HepG2 (cell line): ENCODE measurements at regions not wholly inside any gene's neighbourhood (a gene's known extent, or its start where the extent isn't known, plus 50 kb on each side); places are given as distances from the start of the nearest gene placed in this dataset.
A peak's percentile ranks its signal among the peaks of the same experiment; 100 is the strongest.

Experiments
- CENPT ChIP-seq: sonication (generic); formaldehyde crosslinking; IDR thresholded peaks from 2 replicates; pipeline ENCODE4 v1.8.0; 2022; ENCODE audit warnings: low read depth, mild to moderate bottlenecking, moderate library complexity, missing genetic modification reagents
- DRAP1 ChIP-seq: IDR thresholded peaks from 2 replicates; pipeline ENCODE4 v1.6.1; 2016; ENCODE audit warnings: missing genetic modification reagents, missing compliant biosample characterization
- FOXJ3 ChIP-seq: sonication (generic); formaldehyde crosslinking; IDR thresholded peaks from 2 replicates; pipeline ENCODE4 v1.4.0; 2020; ENCODE audit warnings: missing genetic modification reagents, mild to moderate bottlenecking, borderline replicate concordance
- GFI1 ChIP-seq: sonication (generic); formaldehyde crosslinking; IDR thresholded peaks from 2 replicates; pipeline ENCODE4 v1.5.0; 2020; ENCODE audit warnings: missing genetic modification reagents, mild to moderate bottlenecking, borderline replicate concordance
- HNF4A ChIP-seq: sonication (generic); formaldehyde crosslinking; IDR thresholded peaks from 2 replicates; pipeline ENCODE4 v1.4.0; 2020; ENCODE audit warnings: missing genetic modification reagents
- JUN ChIP-seq: sonication (generic); formaldehyde crosslinking; IDR thresholded peaks from 2 replicates; pipeline ENCODE4 v1.4.0; 2020; ENCODE audit warnings: mild to moderate bottlenecking, missing genetic modification reagents
- KMT2A ChIP-seq: sonication (generic); formaldehyde crosslinking; IDR thresholded peaks from 2 replicates; pipeline ENCODE4 v1.4.0; 2020; ENCODE audit warnings: missing genetic modification reagents
- MIER2 ChIP-seq: IDR thresholded peaks from 2 replicates; pipeline ENCODE4 v1.6.1; 2016; ENCODE audit warnings: missing biosample characterization, missing genetic modification reagents
- NAIF1 ChIP-seq: sonication (generic); formaldehyde crosslinking; IDR thresholded peaks from 2 replicates; pipeline ENCODE4 v1.5.0; 2020; ENCODE audit warnings: mild to moderate bottlenecking, missing genetic modification reagents, borderline replicate concordance
- RBFOX2 ChIP-seq: fragments of 200-400 bp; formaldehyde crosslinking; IDR thresholded peaks from 2 replicates; pipeline ENCODE4 v1.6.1; 2017; ENCODE audit warnings: low read depth, mild to moderate bottlenecking, low read length
- RELA ChIP-seq: sonication (generic); formaldehyde crosslinking; IDR thresholded peaks from 2 replicates; pipeline ENCODE4 v1.4.0; 2020; ENCODE audit warnings: missing genetic modification reagents
- SIX1 ChIP-seq: sonication (generic); formaldehyde crosslinking; IDR thresholded peaks from 2 replicates; pipeline ENCODE4 v1.4.0; 2020; ENCODE audit warnings: missing genetic modification reagents, borderline replicate concordance
- SOX6 ChIP-seq, 2 experiments: fragments of 450-650 bp in 1 of 2; sonication (generic) in 1 of 2; formaldehyde crosslinking in 1 of 2; IDR thresholded peaks; 2 replicates each; pipeline versions ENCODE4 v1.4.0 to v1.6.1; 2017 to 2020; ENCODE audit warnings: antibody characterized with exemption in 1 of 2, mild to moderate bottlenecking in 1 of 2, missing genetic modification reagents in 1 of 2
- ZBTB49 ChIP-seq: sonication (generic); formaldehyde crosslinking; IDR thresholded peaks from 2 replicates; pipeline ENCODE4 v1.4.0; 2020; ENCODE audit warnings: missing genetic modification reagents, borderline replicate concordance
- ZKSCAN1 ChIP-seq: fragments of 150-350 bp; IDR thresholded peaks from 2 replicates; pipeline ENCODE4 v1.6.1; 2014; ENCODE audit warnings: low read length
- ZNF207 ChIP-seq: fragments of 450-650 bp; IDR thresholded peaks from 2 replicates; pipeline ENCODE4 v1.6.1; 2016; ENCODE audit warnings: antibody characterized with exemption, borderline replicate concordance
- ZNF552 ChIP-seq: sonication (generic); formaldehyde crosslinking; IDR thresholded peaks from 2 replicates; pipeline ENCODE4 v1.9.0; 2022; ENCODE audit warnings: missing genetic modification reagents, mild to moderate bottlenecking, borderline replicate concordance
- ZNF580 ChIP-seq: IDR thresholded peaks from 2 replicates; pipeline ENCODE4 v1.6.1; 2016; ENCODE audit warnings: low read depth, borderline replicate concordance
- ZNF709 ChIP-seq: sonication (generic); formaldehyde crosslinking; IDR thresholded peaks from 2 replicates; pipeline ENCODE4 v1.5.0; 2020; ENCODE audit warnings: mild to moderate bottlenecking, missing genetic modification reagents
- ZNF75D ChIP-seq: sonication (generic); formaldehyde crosslinking; IDR thresholded peaks from 2 replicates; pipeline ENCODE4 v1.8.1; 2023; ENCODE audit warnings: missing genetic modification reagents, mild to moderate bottlenecking, borderline replicate concordance
- ZNF891 ChIP-seq: sonication (generic); formaldehyde crosslinking; IDR thresholded peaks from 2 replicates; pipeline ENCODE4 v1.5.0; 2020; ENCODE audit warnings: mild to moderate bottlenecking, missing genetic modification reagents
- TF ChIP-seq, protein P1 (sequence below): sonication (generic); formaldehyde crosslinking; IDR thresholded peaks from 2 replicates; pipeline ENCODE4 v1.4.0; 2020; ENCODE audit warnings: missing genetic modification reagents
- TF ChIP-seq, protein P2 (sequence below): sonication (generic); formaldehyde crosslinking; IDR thresholded peaks from 2 replicates; pipeline ENCODE4 v1.8.1; 2022; ENCODE audit warnings: low read depth, mild to moderate bottlenecking, missing genetic modification reagents

DNA sequence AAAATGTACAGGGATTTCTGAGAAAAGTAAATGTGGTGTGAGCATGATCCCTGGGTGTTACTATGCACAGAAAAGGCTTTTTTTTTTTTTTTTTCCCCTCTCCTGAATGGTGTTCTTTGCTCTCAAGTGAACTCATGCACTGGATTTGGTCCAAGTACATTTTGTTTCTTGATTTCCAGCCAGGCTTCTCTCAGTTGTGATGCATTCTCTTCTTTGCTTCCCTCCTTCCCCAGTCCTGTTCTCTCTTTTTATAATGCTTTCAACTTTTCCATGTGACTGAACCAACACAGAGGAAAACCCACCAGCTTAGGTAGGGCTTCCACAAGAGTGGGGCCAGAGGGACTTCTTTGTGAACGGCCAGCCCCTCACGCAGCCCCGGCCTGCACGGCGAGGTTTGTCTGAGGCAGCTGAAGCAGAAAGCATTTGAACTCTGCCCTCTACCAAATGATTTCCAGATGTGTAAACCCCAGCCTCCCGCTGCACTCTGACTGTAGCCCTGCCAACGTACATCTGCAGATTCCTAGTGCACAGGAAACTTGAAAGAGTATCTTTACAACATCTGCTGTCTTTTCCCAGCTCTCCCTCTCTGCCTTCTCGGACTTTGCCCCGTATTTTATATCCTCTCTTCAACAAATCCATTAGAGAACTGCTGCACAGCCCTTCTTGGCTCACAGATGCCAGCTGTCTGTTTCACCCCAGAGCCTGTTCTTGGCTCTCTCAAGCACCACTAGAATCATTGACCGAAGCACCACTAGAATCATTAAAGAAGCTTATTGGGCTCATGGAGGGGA is 71.8 kb upstream of the CD180 start (continued):
- TF ChIP-seq, protein P1, sequence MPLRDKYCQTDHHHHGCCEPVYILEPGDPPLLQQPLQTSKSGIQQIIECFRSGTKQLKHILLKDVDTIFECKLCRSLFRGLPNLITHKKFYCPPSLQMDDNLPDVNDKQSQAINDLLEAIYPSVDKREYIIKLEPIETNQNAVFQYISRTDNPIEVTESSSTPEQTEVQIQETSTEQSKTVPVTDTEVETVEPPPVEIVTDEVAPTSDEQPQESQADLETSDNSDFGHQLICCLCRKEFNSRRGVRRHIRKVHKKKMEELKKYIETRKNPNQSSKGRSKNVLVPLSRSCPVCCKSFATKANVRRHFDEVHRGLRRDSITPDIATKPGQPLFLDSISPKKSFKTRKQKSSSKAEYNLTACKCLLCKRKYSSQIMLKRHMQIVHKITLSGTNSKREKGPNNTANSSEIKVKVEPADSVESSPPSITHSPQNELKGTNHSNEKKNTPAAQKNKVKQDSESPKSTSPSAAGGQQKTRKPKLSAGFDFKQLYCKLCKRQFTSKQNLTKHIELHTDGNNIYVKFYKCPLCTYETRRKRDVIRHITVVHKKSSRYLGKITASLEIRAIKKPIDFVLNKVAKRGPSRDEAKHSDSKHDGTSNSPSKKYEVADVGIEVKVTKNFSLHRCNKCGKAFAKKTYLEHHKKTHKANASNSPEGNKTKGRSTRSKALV = no peak
- TF ChIP-seq ZBTB49 (CRISPR knock-in tag) (no peak), FOXJ3 (CRISPR knock-in tag) (no peak), ZNF891 (CRISPR knock-in tag) (no peak), NAIF1 (CRISPR knock-in tag) (no peak), ZNF207 (no peak), RELA (no peak), CENPT (CRISPR knock-in tag) (no peak), ZNF75D (CRISPR knock-in tag) (no peak), HNF4A (CRISPR knock-in tag) (peak; percentile 79), DRAP1 (CRISPR knock-in tag) (no peak), GFI1 (CRISPR knock-in tag) (0 out of 2 replicates have a peak, but pooled peaks have one; percentile 28), SOX6 (IDR thresholded peaks at IDR 0.05) (no peak), SOX6 (CRISPR knock-in tag; IDR thresholded peaks at IDR 0.05) (peak; percentile 36; the same call in 1 of the 2 replicates), ZNF709 (CRISPR knock-in tag) (no peak), KMT2A (CRISPR knock-in tag) (no peak), SIX1 (CRISPR knock-in tag) (no peak), JUN (no peak), ZKSCAN1 (no peak), RBFOX2 (0 out of 2 replicates have a peak, but pooled peaks have one; percentile 14), ZNF580 (CRISPR knock-in tag) (no peak), ZNF552 (CRISPR knock-in tag) (no peak), MIER2 (CRISPR knock-in tag) (0 out of 2 replicates have a peak, but pooled peaks have one; percentile 11)
- TF ChIP-seq, protein P2, sequence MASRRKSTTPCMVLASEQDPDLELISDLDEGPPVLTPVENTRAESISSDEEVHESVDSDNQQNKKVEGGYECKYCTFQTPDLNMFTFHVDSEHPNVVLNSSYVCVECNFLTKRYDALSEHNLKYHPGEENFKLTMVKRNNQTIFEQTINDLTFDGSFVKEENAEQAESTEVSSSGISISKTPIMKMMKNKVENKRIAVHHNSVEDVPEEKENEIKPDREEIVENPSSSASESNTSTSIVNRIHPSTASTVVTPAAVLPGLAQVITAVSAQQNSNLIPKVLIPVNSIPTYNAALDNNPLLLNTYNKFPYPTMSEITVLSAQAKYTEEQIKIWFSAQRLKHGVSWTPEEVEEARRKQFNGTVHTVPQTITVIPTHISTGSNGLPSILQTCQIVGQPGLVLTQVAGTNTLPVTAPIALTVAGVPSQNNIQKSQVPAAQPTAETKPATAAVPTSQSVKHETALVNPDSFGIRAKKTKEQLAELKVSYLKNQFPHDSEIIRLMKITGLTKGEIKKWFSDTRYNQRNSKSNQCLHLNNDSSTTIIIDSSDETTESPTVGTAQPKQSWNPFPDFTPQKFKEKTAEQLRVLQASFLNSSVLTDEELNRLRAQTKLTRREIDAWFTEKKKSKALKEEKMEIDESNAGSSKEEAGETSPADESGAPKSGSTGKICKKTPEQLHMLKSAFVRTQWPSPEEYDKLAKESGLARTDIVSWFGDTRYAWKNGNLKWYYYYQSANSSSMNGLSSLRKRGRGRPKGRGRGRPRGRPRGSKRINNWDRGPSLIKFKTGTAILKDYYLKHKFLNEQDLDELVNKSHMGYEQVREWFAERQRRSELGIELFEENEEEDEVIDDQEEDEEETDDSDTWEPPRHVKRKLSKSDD (CRISPR knock-in tag) = no peak
